Neuronal stem cell (in vitro differentiated cells): ENCODE measurements at regions not wholly inside any gene's neighbourhood (a gene's known extent, or its start where the extent isn't known, plus 50 kb on each side); places are given as distances from the start of the nearest gene placed in this dataset.

Experiments used
- DNase-seq: peaks from one replicate; pipeline ENCODE4 v3.0.0-alpha.2; 2013; ENCODE audit warnings: low spot score
- H2AFZ ChIP-seq: one replicate; pipeline ENCODE4 v1.6.1; 2013; ENCODE audit warnings: mild to moderate bottlenecking, low read length, inconsistent platforms
- H2AK5ac ChIP-seq: 2 replicates; pipeline ENCODE4 v1.6.1; 2013; ENCODE audit warnings: low read depth, mild to moderate bottlenecking, inconsistent platforms, low read length, moderate library complexity, mixed read lengths
- H2BK120ac ChIP-seq: 2 replicates; pipeline ENCODE4 v1.6.1; 2013; ENCODE audit warnings: low read depth, mild to moderate bottlenecking, inconsistent platforms, low read length, moderate library complexity, mixed read lengths
- H2BK12ac ChIP-seq: one replicate; pipeline ENCODE4 v1.6.1; 2013; ENCODE audit warnings: low read length, inconsistent platforms
- H2BK15ac ChIP-seq: 2 replicates; pipeline ENCODE4 v1.6.1; 2013; ENCODE audit warnings: mild to moderate bottlenecking, low read length, inconsistent platforms, mixed read lengths
- H2BK5ac ChIP-seq: one replicate; pipeline ENCODE4 v1.6.1; 2013; ENCODE audit warnings: inconsistent platforms, mild to moderate bottlenecking, low read length, moderate library complexity
- H3K14ac ChIP-seq: one replicate; pipeline ENCODE4 v1.6.1; 2013; ENCODE audit warnings: low read length, inconsistent platforms
- H3K18ac ChIP-seq: 2 replicates; pipeline ENCODE4 v1.6.1; 2013; ENCODE audit warnings: low read length, inconsistent platforms
- H3K23ac ChIP-seq: 2 replicates; pipeline ENCODE4 v1.6.1; 2013; ENCODE audit warnings: low read depth, mild to moderate bottlenecking, mixed read lengths, low read length, inconsistent platforms; ENCODE audit not compliant: poor library complexity
- H3K27ac ChIP-seq: replicated peaks from 3 replicates; pipeline ENCODE4 v1.5.1; 2013; ENCODE audit warnings: low read length, inconsistent platforms
- H3K27me3 ChIP-seq, 3 experiments: 2 replicates each; pipeline ENCODE4 v1.6.1; 2013; ENCODE audit warnings: low read length in 3 of 3, mild to moderate bottlenecking in 2 of 3, inconsistent platforms in 1 of 3, low read depth in 1 of 3, mixed read lengths in 1 of 3, moderate library complexity in 1 of 3; ENCODE audit not compliant: control insufficient read depth in 3 of 3, insufficient read depth in 3 of 3
- H3K36me3 ChIP-seq, 2 donors: replicated peaks in 1 of 2; 2 replicates each; pipeline ENCODE4 v1.6.1; 2013; ENCODE audit warnings: low read length in 2 of 2; ENCODE audit not compliant: control insufficient read depth in 2 of 2, insufficient read depth in 2 of 2
- H3K4ac ChIP-seq: 2 replicates; pipeline ENCODE4 v1.6.1; 2013; ENCODE audit warnings: inconsistent platforms, mild to moderate bottlenecking, low read length, moderate library complexity
- H3K4me1 ChIP-seq, 2 donors: 1 replicate in 1 of 2; 2 replicates in 1 of 2; pipeline ENCODE4 v1.6.1; 2013; ENCODE audit warnings: low read length in 2 of 2, low read depth in 1 of 2; ENCODE audit not compliant: control insufficient read depth in 2 of 2, insufficient read depth in 1 of 2
- H3K4me2 ChIP-seq: one replicate; pipeline ENCODE4 v1.6.1; 2013; ENCODE audit warnings: mild to moderate bottlenecking, low read length, inconsistent platforms; ENCODE audit not compliant: insufficient read depth, poor library complexity, severe bottlenecking
- H3K4me3 ChIP-seq, 2 donors: 2 replicates each; pipeline ENCODE4 v1.5.1; 2013; ENCODE audit warnings: low read length in 2 of 2, mild to moderate bottlenecking in 2 of 2, inconsistent platforms in 1 of 2, moderate library complexity in 1 of 2
- H3K79me1 ChIP-seq: one replicate; pipeline ENCODE4 v1.6.1; 2013; ENCODE audit warnings: low read depth, mild to moderate bottlenecking, inconsistent platforms, low read length, moderate library complexity
- H3K9ac ChIP-seq: one replicate; pipeline ENCODE4 v1.6.1; 2013; ENCODE audit warnings: mild to moderate bottlenecking, low read depth, low read length, inconsistent platforms; ENCODE audit not compliant: poor library complexity
- H3K9me3 ChIP-seq, 2 donors: replicated peaks in 1 of 2; 2 replicates each; pipeline versions ENCODE3 to v1.6.1; 2013; ENCODE audit warnings: low read length in 2 of 2, mild to moderate bottlenecking in 2 of 2, inconsistent platforms in 1 of 2, low read depth in 1 of 2, mixed read lengths in 1 of 2, moderate library complexity in 1 of 2; ENCODE audit not compliant: control insufficient read depth in 2 of 2, insufficient read depth in 1 of 2
- H4K8ac ChIP-seq: one replicate; pipeline ENCODE4 v1.6.1; 2013; ENCODE audit warnings: low read depth, mild to moderate bottlenecking, inconsistent platforms, low read length, moderate library complexity
- H4K91ac ChIP-seq: one replicate; pipeline ENCODE4 v1.6.1; 2013; ENCODE audit warnings: low read length, low read depth, mild to moderate bottlenecking, inconsistent platforms; ENCODE audit not compliant: poor library complexity
- WGBS, 2 donors: extraction: QIAGEN DNeasy Blood & Tissue Kit; methylation state at CpG; one replicate each; pipeline ENCODE4 v1.1.7; 2013; ENCODE audit warnings: missing lambda C conversion rate in 2 of 2, mixed read lengths in 1 of 2; ENCODE audit not compliant: insufficient read length in 2 of 2, insufficient replicate concordance in 1 of 2; ENCODE audit errors: extremely low coverage in 2 of 2; 5-methylcytosine and 5-hydroxymethylcytosine counted together

GRCh38 chr20:16916165-16916564 lies 168.0 kb downstream of the OTOR start:
- H3K4me2 ChIP-seq, result no peak overlapping the region
- peaks cover 0 to 1% of the 10 kb centered on the region in 2 donors for H3K4me1 ChIP-seq
- no CpG with 5 or more reads among the region's 1 CpG for WGBS, 2 donors
- H2AFZ ChIP-seq, result no peak overlapping the region
- H2BK120ac ChIP-seq, result no peak overlapping the region
- no peaks in the 10 kb centered on the region for H3K27me3 ChIP-seq
- peaks cover 0 to 9% of the 10 kb centered on the region in 2 donors for H3K9me3 ChIP-seq
- no peak overlapping the region for H3K4me3 ChIP-seq
- no peak overlapping the region for H2BK12ac ChIP-seq
- H3K27ac ChIP-seq, result no peak overlapping the region
- no peak overlapping the region for H3K4ac ChIP-seq
- H4K8ac ChIP-seq, result no peak overlapping the region
- no peak overlapping the region for H2AK5ac ChIP-seq
- H2BK15ac ChIP-seq, result no peak overlapping the region
- H3K9ac ChIP-seq, result no peak overlapping the region
- no peak overlapping the region for H3K14ac ChIP-seq
- DNase-seq, result no peak
- no peak overlapping the region for H2BK5ac ChIP-seq
- no peaks in the 10 kb centered on the region for H3K36me3 ChIP-seq
- H3K23ac ChIP-seq, result no peak overlapping the region
- H4K91ac ChIP-seq, result no peak overlapping the region
- no peak overlapping the region for H3K18ac ChIP-seq
- no peaks in the 10 kb centered on the region for H3K79me1 ChIP-seq

GRCh38 chr20:16917636-16918035 lies 169.5 kb downstream of the OTOR start:
- no peak overlapping the region for H3K23ac ChIP-seq
- H2AK5ac ChIP-seq, result no peak overlapping the region
- peaks cover 0 to 9% of the 10 kb centered on the region in 2 donors for H3K9me3 ChIP-seq
- H3K4me2 ChIP-seq, result no peak overlapping the region
- H3K36me3 ChIP-seq, result no peaks in the 10 kb centered on the region
- H3K79me1 ChIP-seq, result no peaks in the 10 kb centered on the region
- H2BK120ac ChIP-seq, result no peak overlapping the region
- no peak overlapping the region for H3K4ac ChIP-seq
- no CpG with 5 or more reads among the region's 1 CpG for WGBS, 2 donors
- H2BK12ac ChIP-seq, result no peak overlapping the region
- H3K9ac ChIP-seq, result no peak overlapping the region
- no peak overlapping the region for H2AFZ ChIP-seq
- DNase-seq, result no peak
- H3K18ac ChIP-seq, result no peak overlapping the region
- H3K4me1 ChIP-seq, result peaks cover 0 to 1% of the 10 kb centered on the region in 2 donors
- no peak overlapping the region for H3K14ac ChIP-seq
- no peak overlapping the region for H3K4me3 ChIP-seq
- H3K27me3 ChIP-seq, result no peaks in the 10 kb centered on the region
- H2BK15ac ChIP-seq, result no peak overlapping the region
- no peak overlapping the region for H2BK5ac ChIP-seq
- no peak overlapping the region for H3K27ac ChIP-seq
- no peak overlapping the region for H4K91ac ChIP-seq
- H4K8ac ChIP-seq, result no peak overlapping the region

GRCh38 chr20:16918366-16918765 lies 170.2 kb downstream of the OTOR start:
- Histone ChIP-seq H3K4me1 (peaks cover 0 to 1% of the 10 kb centered on the region in 2 donors), H3K9ac (no peak overlapping the region), H3K79me1 (no peaks in the 10 kb centered on the region), H3K9me3 (peaks cover 0 to 8% of the 10 kb centered on the region in 2 donors), H3K36me3 (no peaks in the 10 kb centered on the region), H2BK15ac (no peak overlapping the region), H2BK120ac (no peak overlapping the region), H2AK5ac (no peak overlapping the region), H3K4me2 (no peak overlapping the region), H2BK12ac (no peak overlapping the region), H4K8ac (no peak overlapping the region), H3K27me3 (no peaks in the 10 kb centered on the region), H3K4me3 (no peak overlapping the region), H3K18ac (no peak overlapping the region), H3K27ac (no peak overlapping the region), H3K4ac (no peak overlapping the region), H2AFZ (no peak overlapping the region), H3K14ac (no peak overlapping the region), H4K91ac (no peak overlapping the region), H2BK5ac (no peak overlapping the region), H3K23ac (no peak overlapping the region)
- DNase-seq, result no peak
- no CpG with 5 or more reads among the region's 4 CpGs for WGBS, 2 donors

GRCh38 chr20:16919841-16920240 lies 171.7 kb downstream of the OTOR start:
- Histone ChIP-seq H3K4me3 (no peak overlapping the region), H3K27ac (no peak overlapping the region), H3K4me1 (peaks cover 0 to 1% of the 10 kb centered on the region in 2 donors), H2AK5ac (no peak overlapping the region), H4K91ac (no peak overlapping the region), H3K27me3 (no peaks in the 10 kb centered on the region), H3K9ac (no peak overlapping the region), H2BK15ac (no peak overlapping the region), H3K79me1 (no peaks in the 10 kb centered on the region), H3K4ac (no peak overlapping the region), H3K23ac (no peak overlapping the region), H3K14ac (no peak overlapping the region), H4K8ac (no peak overlapping the region), H3K36me3 (no peaks in the 10 kb centered on the region), H2AFZ (no peak overlapping the region), H3K18ac (no peak overlapping the region), H3K4me2 (no peak overlapping the region), H2BK120ac (no peak overlapping the region), H3K9me3 (peaks cover 0 to 8% of the 10 kb centered on the region in 2 donors), H2BK5ac (no peak overlapping the region), H2BK12ac (no peak overlapping the region)
- DNase-seq, result no peak
- WGBS, 2 donors, result no CpG with 5 or more reads among the region's 5 CpGs
